Islet of Langerhans (tissue), 1 donor: ENCODE measurements at regions not wholly inside any gene's neighbourhood (a gene's known extent, or its start where the extent isn't known, plus 50 kb on each side); places are given as distances from the start of the nearest gene placed in this dataset.
"Not testable (repeated sequence)": the region's sequence is repeated elsewhere in the genome, so short reads cannot be mapped to it uniquely, and the experiment has no call there.

ENCODE experiments used
- FAIRE-seq: peaks from one replicate; lab custom pipeline; 2011; peaks lifted over from hg19 to GRCh38; lab: Jason Lieb, UNC

GRCh38 chr7:13098161-13098560 is 410.7 kb downstream of the ARL4A start:
- no peak for FAIRE-seq

GRCh38 chr7:13099154-13099795 is 411.8 kb downstream of the ARL4A start:
- FAIRE-seq = no peak

- FAIRE-seq = no peak
Measured at GRCh38 chr7:13104128-13104527, 416.7 kb downstream of the ARL4A start.

- FAIRE-seq = no peak
Measured at GRCh38 chr7:13105209-13105608, 417.8 kb downstream of the ARL4A start.

- FAIRE-seq = no peak
Measured at GRCh38 chr7:13106513-13106912, 419.1 kb downstream of the ARL4A start.

GRCh38 chr7:13107291-13107690 is 419.9 kb downstream of the ARL4A start:
- no peak for FAIRE-seq

- FAIRE-seq = no peak
Measured at GRCh38 chr7:13108061-13108460, 420.6 kb downstream of the ARL4A start.

- no peak for FAIRE-seq
Measured at GRCh38 chr7:13109201-13109600, 421.8 kb downstream of the ARL4A start.

- no peak for FAIRE-seq
Measured at GRCh38 chr7:13110107-13110506, 422.7 kb downstream of the ARL4A start.

- FAIRE-seq = no peak
Measured at GRCh38 chr7:13111230-13111629, 423.8 kb downstream of the ARL4A start.

- not testable (repeated sequence) for FAIRE-seq
Measured at GRCh38 chr7:13114240-13114639, 426.8 kb downstream of the ARL4A start.

- no peak for FAIRE-seq
Measured at GRCh38 chr7:13115157-13115772, 427.8 kb downstream of the ARL4A start.

- no peak for FAIRE-seq
Measured at GRCh38 chr7:13115855-13116254, 428.4 kb downstream of the ARL4A start.

- no peak for FAIRE-seq
Measured at GRCh38 chr7:13117103-13117502, 429.7 kb downstream of the ARL4A start.

- FAIRE-seq = no peak
Measured at GRCh38 chr7:13117592-13117991, 430.2 kb downstream of the ARL4A start.

- FAIRE-seq = not testable (repeated sequence)
Measured at GRCh38 chr7:13124629-13125028, 437.2 kb downstream of the ARL4A start.

GRCh38 chr7:13126347-13126746 is 438.9 kb downstream of the ARL4A start:
- FAIRE-seq = no peak

GRCh38 chr7:13130321-13130720 is 442.9 kb downstream of the ARL4A start:
- FAIRE-seq = no peak

- not testable (repeated sequence) for FAIRE-seq
Measured at GRCh38 chr7:13130906-13131305, 443.5 kb downstream of the ARL4A start.

- FAIRE-seq = no peak
Measured at GRCh38 chr7:13132314-13132713, 444.9 kb downstream of the ARL4A start.

- FAIRE-seq = not testable (repeated sequence)
Measured at GRCh38 chr7:13136345-13136744, 448.9 kb downstream of the ARL4A start.

GRCh38 chr7:13139436-13139835 is 452.0 kb downstream of the ARL4A start:
- FAIRE-seq = no peak

GRCh38 chr7:13144673-13145072 is 457.2 kb downstream of the ARL4A start:
- no peak for FAIRE-seq

GRCh38 chr7:13148548-13148947 is 461.1 kb downstream of the ARL4A start:
- no peak for FAIRE-seq
